ENCODE measurements at regions not wholly inside any gene's neighbourhood (a gene's known extent, or its start where the extent isn't known, plus 50 kb on each side); places are given as distances from the start of the nearest gene placed in this dataset.

DNA sequence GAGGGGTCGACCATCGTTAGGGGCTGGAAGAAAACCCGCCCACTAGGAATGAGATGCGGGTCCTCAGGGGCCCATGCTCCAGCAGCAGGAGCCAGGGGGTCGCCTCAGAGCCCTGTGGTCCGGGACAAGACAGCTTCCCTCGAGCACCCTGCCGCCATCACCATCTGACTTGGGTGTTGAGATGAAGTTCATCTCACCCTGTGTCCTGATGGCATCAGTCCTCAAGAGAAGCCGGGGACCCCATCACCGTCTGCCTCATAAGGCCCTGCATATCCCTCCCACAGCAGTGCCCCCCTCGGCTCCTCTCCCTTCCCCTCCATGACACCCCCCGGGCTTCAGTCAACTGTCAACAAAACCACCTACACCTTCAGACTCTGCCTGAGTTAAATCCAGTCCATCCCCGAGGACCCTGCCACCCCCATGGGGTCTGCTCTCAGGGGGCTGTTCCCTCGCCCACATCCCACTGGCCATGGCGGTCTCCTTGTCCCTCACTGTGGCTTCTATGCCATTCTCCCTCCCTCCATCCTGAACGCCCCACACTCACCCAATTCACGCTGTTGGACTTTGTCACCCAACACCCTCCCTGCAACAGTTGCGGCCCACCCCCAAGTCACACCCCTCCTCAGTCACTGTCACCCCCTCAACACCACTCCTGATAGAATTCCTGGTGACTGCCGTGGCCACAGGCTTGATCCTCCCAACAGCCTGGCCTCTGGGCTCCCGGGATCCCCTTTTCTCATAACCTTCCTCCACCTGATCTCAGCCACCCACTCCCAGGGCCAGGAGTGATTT is 87.7 kb upstream of the RTL6 start:
- H3K4me1 ChIP-seq (ENCODE audit: control insufficient read depth, insufficient read depth, low read length) = peaks cover 14% of the 10 kb centered on the region
- no peak overlapping the region for H3K4me3 ChIP-seq (ENCODE audit: low read length)
- no peak overlapping the region for H3K9ac ChIP-seq (ENCODE audit: low read length)
- peaks cover 26% of the 10 kb centered on the region for H3K27me3 ChIP-seq (ENCODE audit: control insufficient read depth, insufficient read depth, low read length)
- no peaks in the 10 kb centered on the region for H3K9me3 ChIP-seq (ENCODE audit: control insufficient read depth, low read length)
- no peaks in the 10 kb centered on the region for H3K36me3 ChIP-seq (ENCODE audit: control insufficient read depth, insufficient read depth, low read length)

DNA sequence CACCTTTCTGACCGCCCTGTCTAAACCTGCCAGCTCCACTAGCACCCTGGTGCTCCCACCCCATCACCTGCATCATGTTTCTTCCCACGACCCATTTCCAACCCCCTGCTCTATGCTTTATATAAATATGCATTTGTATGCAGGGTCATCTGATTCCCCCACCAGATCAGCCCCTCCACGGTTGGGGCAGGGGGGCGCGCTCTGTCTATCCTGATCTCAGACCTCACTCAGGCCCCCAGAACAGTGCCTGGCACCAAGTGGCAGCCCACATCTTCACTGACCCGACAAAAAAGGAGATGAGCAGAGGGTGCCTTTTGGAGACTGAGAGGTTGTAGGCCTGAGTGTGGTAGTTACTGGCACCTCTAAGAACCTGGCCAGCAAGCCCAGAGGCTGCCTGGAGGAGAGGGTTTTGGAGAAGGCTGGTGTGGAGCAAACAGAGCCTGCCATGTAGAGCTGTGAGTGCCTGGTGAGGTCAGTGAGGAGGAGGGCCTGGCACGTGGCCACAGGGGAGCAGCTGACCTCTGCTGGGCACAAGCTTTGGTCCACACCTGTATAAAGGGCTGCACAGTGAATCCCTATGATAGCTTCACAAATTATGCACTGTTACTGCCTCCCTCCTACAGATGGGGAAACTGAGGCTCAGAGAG is 86.3 kb upstream of the RTL6 start:
- Histone ChIP-seq H3K4me3 (ENCODE audit: low read length) (no peak overlapping the region), H3K9me3 (ENCODE audit: control insufficient read depth, low read length) (no peaks in the 10 kb centered on the region), H3K27me3 (ENCODE audit: control insufficient read depth, insufficient read depth, low read length) (peaks cover 26% of the 10 kb centered on the region), H3K9ac (ENCODE audit: low read length) (no peak overlapping the region), H3K4me1 (ENCODE audit: control insufficient read depth, insufficient read depth, low read length) (peaks cover 14% of the 10 kb centered on the region), H3K36me3 (ENCODE audit: control insufficient read depth, insufficient read depth, low read length) (no peaks in the 10 kb centered on the region)

DNA sequence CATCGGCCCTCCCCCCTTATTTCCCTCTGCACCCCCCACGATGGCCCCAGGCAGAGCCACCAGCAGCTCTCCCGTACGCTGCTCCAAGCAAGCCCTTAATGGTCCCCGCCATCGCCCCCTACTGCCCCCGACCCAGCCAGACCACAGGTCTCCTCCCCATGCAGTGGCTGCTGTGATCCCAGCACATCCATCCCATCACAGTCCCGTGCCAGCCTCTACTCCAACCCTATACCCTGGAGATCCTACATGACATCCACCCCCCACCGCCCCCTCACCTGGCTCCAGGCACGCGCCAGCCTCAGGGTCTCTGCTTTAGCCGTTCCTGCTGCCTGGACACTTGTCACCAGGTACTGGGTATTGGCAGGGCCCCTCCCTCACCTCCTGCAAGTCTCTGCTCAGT is 85.8 kb upstream of the RTL6 start:
- no peaks in the 10 kb centered on the region for H3K36me3 ChIP-seq (ENCODE audit: control insufficient read depth, insufficient read depth, low read length)
- peaks cover 14% of the 10 kb centered on the region for H3K4me1 ChIP-seq (ENCODE audit: control insufficient read depth, insufficient read depth, low read length)
- no peak overlapping the region for H3K9ac ChIP-seq (ENCODE audit: low read length)
- no peak overlapping the region for H3K4me3 ChIP-seq (ENCODE audit: low read length)
- peaks cover 26% of the 10 kb centered on the region for H3K27me3 ChIP-seq (ENCODE audit: control insufficient read depth, insufficient read depth, low read length)
- H3K9me3 ChIP-seq (ENCODE audit: control insufficient read depth, low read length) = no peaks in the 10 kb centered on the region

DNA sequence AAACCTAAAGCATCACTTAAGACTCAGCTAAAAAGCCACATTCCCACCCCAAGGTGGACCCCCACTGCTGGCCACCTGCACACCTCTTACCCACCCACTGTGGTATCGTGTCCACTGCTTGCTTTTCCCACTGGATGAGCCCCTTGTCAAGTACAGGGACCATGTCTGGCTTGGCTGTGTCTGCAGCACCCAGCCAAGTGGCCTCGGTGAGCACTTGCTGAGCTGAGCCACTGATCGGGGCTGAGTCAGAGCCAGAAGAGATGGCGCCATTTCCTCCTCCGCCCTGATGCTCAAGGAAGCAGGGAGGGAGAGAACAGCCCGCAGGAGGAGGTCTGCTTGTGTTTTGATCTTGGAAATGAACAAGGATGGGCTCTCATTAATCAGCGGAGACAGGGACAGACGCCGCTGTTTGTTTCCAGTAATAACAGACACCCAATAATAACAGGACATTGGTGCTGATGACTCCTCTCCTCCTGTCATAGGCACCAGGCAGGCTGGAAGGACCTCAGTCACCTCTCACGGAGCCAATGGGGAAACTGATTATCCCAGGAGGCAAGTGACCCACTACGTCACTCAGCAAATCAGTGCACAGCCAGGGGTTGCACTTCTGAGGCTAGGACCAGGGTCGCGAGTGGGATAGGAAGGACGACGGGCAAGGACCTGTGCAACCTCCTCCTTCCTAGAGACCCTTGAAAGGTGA is 85.2 kb upstream of the RTL6 start:
- no peak overlapping the region for H3K4me3 ChIP-seq (ENCODE audit: low read length)
- peaks cover 26% of the 10 kb centered on the region for H3K27me3 ChIP-seq (ENCODE audit: control insufficient read depth, insufficient read depth, low read length)
- H3K36me3 ChIP-seq (ENCODE audit: control insufficient read depth, insufficient read depth, low read length) = no peaks in the 10 kb centered on the region
- peaks cover 14% of the 10 kb centered on the region for H3K4me1 ChIP-seq (ENCODE audit: control insufficient read depth, insufficient read depth, low read length)
- no peak overlapping the region for H3K9ac ChIP-seq (ENCODE audit: low read length)
- H3K9me3 ChIP-seq (ENCODE audit: control insufficient read depth, low read length) = no peaks in the 10 kb centered on the region

DNA sequence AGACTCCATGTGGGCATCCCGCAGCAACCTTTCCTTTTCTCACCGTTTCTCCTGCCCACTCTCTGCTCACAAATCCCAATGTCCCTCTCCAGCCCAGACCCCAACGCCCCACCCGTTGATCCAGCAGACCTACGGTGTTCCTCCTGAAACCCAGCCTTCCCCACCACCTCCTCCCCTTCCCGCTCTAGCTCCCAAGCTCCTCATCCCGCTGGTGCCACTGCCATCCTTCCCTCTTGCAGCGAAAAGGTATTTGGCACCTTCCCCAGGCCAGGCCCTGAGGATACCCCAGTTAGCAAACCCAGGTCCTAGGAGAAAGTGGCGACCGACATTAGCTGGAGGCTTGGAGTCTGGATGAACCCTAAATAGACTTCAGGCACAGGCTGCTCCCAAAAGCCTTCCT is 84.0 kb upstream of the RTL6 start:
- Histone ChIP-seq H3K36me3 (ENCODE audit: control insufficient read depth, insufficient read depth, low read length) (no peaks in the 10 kb centered on the region), H3K9ac (ENCODE audit: low read length) (no peak overlapping the region), H3K4me3 (ENCODE audit: low read length) (no peak overlapping the region), H3K4me1 (ENCODE audit: control insufficient read depth, insufficient read depth, low read length) (peaks cover 12% of the 10 kb centered on the region), H3K27me3 (ENCODE audit: control insufficient read depth, insufficient read depth, low read length) (peaks cover 23% of the 10 kb centered on the region), H3K9me3 (ENCODE audit: control insufficient read depth, low read length) (no peaks in the 10 kb centered on the region)

DNA sequence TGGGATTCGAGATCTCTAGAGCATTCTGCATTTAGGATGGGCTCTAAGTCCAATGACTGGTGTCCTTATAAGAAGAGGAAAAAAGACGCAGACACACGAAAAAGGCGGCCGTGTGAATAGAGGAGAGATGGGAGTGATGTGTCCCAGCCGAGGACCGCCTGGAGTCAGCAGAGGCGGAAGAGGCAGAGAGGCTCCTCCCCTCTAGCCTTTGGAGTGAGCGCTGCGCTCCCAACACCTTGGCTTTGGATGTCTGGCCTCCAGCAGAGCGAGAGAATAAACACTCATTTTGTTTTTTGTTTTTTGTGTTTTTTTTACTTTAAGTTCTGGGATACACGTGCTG is 83.0 kb upstream of the RTL6 start:
- Histone ChIP-seq H3K4me1 (ENCODE audit: control insufficient read depth, insufficient read depth, low read length) (peaks cover 3% of the 10 kb centered on the region), H3K4me3 (ENCODE audit: low read length) (no peak overlapping the region), H3K9ac (ENCODE audit: low read length) (no peak overlapping the region), H3K36me3 (ENCODE audit: control insufficient read depth, insufficient read depth, low read length) (no peaks in the 10 kb centered on the region), H3K27me3 (ENCODE audit: control insufficient read depth, insufficient read depth, low read length) (peaks cover 13% of the 10 kb centered on the region), H3K9me3 (ENCODE audit: control insufficient read depth, low read length) (no peaks in the 10 kb centered on the region)

DNA sequence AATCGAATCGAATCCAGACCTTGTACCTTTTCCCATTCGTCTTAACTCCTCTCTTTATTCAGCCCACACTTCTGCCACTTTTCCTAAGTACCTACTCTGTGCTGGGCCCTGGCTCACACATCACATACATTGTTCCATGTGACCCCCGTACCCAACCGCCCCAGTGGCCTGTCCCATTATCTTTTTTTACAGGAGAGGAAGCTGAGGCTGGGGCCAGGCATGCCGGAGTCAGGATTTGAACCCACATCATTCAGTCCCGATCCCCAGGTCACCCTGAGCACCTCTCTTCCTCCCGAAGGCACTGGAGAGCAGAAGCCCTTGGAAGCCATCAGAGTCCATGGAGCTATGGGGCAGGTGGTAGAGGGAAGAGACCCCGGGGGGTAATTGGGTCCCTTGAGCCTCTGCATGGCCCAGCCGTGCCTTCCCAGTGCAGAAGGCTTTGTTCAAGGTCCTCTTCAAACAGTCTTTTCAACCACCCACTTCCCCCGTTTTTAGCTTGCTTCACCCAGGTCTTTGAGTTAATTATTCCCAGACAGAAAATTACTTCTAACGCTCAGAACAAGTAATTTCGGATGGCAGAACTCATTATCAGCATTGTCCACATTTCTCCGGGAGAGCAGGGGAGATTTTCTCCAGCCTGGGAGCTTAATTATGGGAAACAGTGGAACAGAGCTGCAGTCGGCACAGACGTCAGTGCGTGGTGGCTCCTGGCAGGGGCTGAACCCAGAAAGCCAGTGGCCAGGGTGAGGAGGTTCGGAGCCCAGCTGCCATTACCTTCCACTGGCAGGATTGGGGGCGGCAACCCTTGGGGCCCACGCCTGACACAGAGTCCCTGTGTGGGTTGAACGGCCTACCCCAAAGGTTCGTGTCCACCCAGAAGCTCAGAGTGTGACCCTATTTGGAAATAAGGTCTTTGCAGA is 82.4 kb upstream of the RTL6 start:
- peaks cover 11% of the 10 kb centered on the region for H3K27me3 ChIP-seq (ENCODE audit: control insufficient read depth, insufficient read depth, low read length)
- no peak overlapping the region for H3K4me3 ChIP-seq (ENCODE audit: low read length)
- no peaks in the 10 kb centered on the region for H3K9me3 ChIP-seq (ENCODE audit: control insufficient read depth, low read length)
- no peak overlapping the region for H3K9ac ChIP-seq (ENCODE audit: low read length)
- H3K36me3 ChIP-seq (ENCODE audit: control insufficient read depth, insufficient read depth, low read length) = no peaks in the 10 kb centered on the region
- no peaks in the 10 kb centered on the region for H3K4me1 ChIP-seq (ENCODE audit: control insufficient read depth, insufficient read depth, low read length)

DNA sequence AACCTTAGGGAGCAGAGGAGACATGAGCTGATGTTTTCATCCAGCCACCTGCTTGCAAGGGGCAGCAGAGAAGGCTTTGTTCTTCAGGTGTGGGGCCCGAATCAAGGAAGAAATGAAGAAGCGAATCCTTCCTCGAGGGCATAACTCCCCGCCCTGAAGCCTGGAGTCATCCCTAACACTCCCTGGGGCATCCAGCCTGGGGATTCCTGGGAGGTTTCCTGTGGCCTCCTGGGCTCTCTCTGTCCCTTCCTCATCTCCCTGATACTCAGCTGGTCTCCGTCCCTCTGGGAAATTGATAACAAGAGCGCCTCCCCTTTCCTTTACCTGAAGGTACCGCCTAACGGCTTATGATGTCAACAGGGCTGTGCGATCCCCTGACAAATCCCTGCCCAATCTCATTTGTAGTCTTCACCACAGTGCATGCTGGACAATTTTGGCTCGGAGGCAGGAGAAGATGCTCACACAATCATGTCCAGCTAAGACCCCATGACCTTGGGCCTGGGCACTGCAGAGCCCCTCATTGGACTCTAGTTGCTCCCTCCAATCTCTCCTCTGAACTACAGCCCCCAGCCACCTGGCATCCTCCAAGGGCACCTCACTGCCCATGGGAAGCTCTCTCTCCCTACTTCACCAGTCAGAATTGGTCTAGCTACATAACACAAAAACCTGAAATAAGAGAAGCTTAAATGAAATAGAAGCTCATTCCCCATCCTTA is 80.6 kb upstream of the RTL6 start:
- H3K9me3 ChIP-seq (ENCODE audit: control insufficient read depth, low read length) = no peaks in the 10 kb centered on the region
- no peaks in the 10 kb centered on the region for H3K36me3 ChIP-seq (ENCODE audit: control insufficient read depth, insufficient read depth, low read length)
- no peak overlapping the region for H3K9ac ChIP-seq (ENCODE audit: low read length)
- peaks cover 19% of the 10 kb centered on the region for H3K27me3 ChIP-seq (ENCODE audit: control insufficient read depth, insufficient read depth, low read length)
- H3K4me1 ChIP-seq (ENCODE audit: control insufficient read depth, insufficient read depth, low read length) = peaks cover 12% of the 10 kb centered on the region
- no peak overlapping the region for H3K4me3 ChIP-seq (ENCODE audit: low read length)

DNA sequence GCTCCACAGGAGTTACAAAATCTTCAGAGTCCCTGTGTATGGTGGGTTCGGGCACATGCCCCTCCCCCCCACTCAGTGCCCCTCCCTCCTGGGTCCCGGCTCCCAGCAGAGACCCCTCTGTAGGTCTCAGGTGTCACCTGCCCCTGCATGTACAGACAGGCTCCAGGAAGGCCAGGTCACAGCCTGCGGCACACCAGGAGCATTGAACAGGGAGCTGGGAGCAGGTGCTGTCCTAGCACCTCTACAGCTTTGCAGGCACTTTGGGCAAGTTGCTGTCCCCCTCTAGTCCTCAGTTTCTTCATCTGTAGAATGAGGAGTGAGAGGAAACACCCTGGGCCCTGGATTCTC is 80.1 kb upstream of the RTL6 start:
- peaks cover 19% of the 10 kb centered on the region for H3K27me3 ChIP-seq (ENCODE audit: control insufficient read depth, insufficient read depth, low read length)

DNA sequence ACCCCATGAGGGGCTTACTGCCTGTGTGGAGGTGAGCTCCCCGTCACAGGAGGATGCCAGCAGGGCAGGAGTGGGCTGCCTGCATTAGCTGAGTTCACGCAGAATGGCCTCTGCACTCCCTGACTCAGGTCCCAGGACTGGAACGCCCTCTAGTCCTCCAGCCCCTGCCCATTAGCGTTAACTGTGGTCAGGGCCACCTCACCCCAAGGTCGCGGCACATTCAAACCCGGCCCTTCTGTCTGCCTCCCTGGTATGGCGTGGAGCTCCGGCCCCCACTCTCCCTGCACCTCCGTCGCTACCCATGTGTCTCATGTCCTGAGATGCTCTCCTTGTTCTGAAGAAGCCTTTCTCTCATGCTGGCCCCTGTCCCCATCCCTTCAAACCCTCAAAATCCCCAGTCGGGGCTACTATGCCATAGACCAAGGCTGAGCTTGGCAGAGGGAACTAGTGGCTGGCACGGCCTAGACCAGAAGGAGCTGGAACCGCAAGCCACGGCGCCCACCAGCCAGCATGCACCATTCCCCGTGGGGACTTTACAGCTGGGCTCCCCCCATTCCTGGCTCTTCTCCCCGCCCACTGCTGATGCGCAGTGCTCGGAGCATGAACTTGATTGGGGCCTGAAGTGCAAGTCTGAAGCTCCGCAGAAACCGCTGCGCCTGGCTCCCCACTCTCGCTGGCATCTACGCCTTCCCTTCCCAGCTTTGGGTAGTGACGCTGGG is 79.5 kb upstream of the RTL6 start:
- no peaks in the 10 kb centered on the region for H3K9me3 ChIP-seq (ENCODE audit: control insufficient read depth, low read length)
- no peaks in the 10 kb centered on the region for H3K36me3 ChIP-seq (ENCODE audit: control insufficient read depth, insufficient read depth, low read length)
- peaks cover 14% of the 10 kb centered on the region for H3K4me1 ChIP-seq (ENCODE audit: control insufficient read depth, insufficient read depth, low read length)
- no peak overlapping the region for H3K9ac ChIP-seq (ENCODE audit: low read length)
- no peak overlapping the region for H3K4me3 ChIP-seq (ENCODE audit: low read length)
- peaks cover 15% of the 10 kb centered on the region for H3K27me3 ChIP-seq (ENCODE audit: control insufficient read depth, insufficient read depth, low read length)

More for the DNA sequence above, 80.1 kb upstream of the RTL6 start:
- Histone ChIP-seq H3K9me3 (ENCODE audit: control insufficient read depth, low read length) (no peaks in the 10 kb centered on the region), H3K36me3 (ENCODE audit: control insufficient read depth, insufficient read depth, low read length) (no peaks in the 10 kb centered on the region), H3K4me3 (ENCODE audit: low read length) (no peak overlapping the region), H3K9ac (ENCODE audit: low read length) (no peak overlapping the region), H3K4me1 (ENCODE audit: control insufficient read depth, insufficient read depth, low read length) (peaks cover 14% of the 10 kb centered on the region)

Measured in mucosa of stomach (tissue), 1 donor.